GM12891 (cell line): ENCODE measurements at regions not wholly inside any gene's neighbourhood (a gene's known extent, or its start where the extent isn't known, plus 50 kb on each side); places are given as distances from the start of the nearest gene placed in this dataset.

Source experiments
- DNase-seq: peaks from one replicate; pipeline ENCODE4 v3.0.0; 2011; ENCODE audit warnings: low spot score; ENCODE audit not compliant: insufficient read length
- FAIRE-seq: peaks from 2 replicates; lab custom pipeline; 2011; peaks lifted over from hg19 to GRCh38; lab: Jason Lieb, UNC
- PAX5 ChIP-seq: IDR thresholded peaks from 2 replicates; pipeline ENCODE4 v1.6.1; 2011; ENCODE audit warnings: low read length, moderate library complexity, mild to moderate bottlenecking; ENCODE audit not compliant: insufficient read depth, severe bottlenecking
- POLR2A ChIP-seq: IDR thresholded peaks from 2 replicates; pipeline ENCODE4 v1.6.1; 2011; ENCODE audit warnings: low read depth, low read length, control low read depth
- POLR2AphosphoS5 ChIP-seq: IDR thresholded peaks from 2 replicates; pipeline ENCODE4 v1.6.1; 2011; ENCODE audit warnings: low read depth, low read length, control low read depth
- POU2F2 ChIP-seq: IDR thresholded peaks from 2 replicates; pipeline ENCODE4 v1.6.1; 2011; ENCODE audit warnings: low read depth, mild to moderate bottlenecking, control low read depth, low read length, moderate library complexity
- SPI1 ChIP-seq: IDR thresholded peaks from 2 replicates; pipeline ENCODE4 v1.6.1; 2011; ENCODE audit warnings: low read depth, low read length, control low read depth
- TAF1 ChIP-seq: IDR thresholded peaks from 2 replicates; pipeline ENCODE4 v1.6.1; 2011; ENCODE audit warnings: low read depth, low read length, control low read depth

DNA sequence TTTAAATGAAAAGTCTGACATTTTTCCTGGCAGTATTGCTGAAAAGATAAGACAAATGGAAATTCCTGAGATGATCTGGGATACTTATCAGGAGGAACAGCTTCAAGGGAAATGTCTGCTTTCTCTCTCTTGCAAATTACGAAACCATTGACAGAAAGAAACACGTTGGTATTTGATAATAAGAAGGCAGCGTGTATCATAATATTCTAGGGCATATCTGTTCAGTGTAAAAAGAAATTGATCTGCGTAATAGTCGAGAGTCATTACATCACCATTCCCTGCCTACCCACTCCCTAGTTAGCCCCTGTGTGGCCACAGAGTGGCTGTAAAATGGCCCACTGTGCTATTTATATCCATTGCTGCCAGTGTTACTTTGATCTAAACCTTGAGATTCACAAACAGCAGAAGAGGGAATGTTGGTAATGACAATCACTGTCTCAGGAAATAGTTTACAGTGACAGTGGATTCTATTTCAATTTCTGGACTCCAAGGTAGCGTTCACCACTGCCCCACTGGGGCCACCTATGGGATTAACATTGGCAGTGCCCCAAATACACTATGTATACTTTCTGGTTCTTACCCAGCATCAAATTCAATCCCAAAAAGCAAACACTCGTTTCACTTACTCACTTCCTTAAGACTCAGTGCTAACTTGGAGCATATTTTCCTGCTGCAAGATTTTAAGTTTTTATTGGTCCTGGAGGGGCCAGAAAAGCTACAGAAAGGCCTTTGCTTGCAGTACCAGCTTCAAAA, 133.4 kb upstream of the GAS1 start:
- TF ChIP-seq POLR2A (no peak), SPI1 (no peak), POLR2AphosphoS5 (no peak), POU2F2 (no peak), PAX5 (no peak), TAF1 (no peak)
- DNase-seq: no peak
- no peak for FAIRE-seq

DNA sequence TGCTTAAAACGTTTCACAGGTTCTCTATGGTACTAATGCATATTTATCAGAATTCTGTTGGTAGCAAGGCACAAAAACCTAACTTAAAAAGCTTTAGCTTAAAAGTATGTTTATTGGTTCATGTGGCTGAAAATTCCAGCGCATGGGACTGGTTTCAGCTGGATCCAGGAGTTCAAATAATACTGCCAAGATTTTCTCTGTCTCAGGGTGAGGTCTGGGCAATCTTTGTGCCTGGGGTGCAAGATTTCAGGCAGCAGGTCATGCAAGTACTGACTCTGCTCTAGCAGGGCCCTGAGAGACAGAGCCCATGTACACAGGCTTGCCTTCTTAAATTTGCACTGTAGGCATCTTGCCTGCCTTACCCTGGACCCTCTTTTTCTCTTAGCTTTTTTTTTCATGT, 134.2 kb upstream of the GAS1 start:
- no peak for DNase-seq
- no peak for FAIRE-seq
- no peak for TF ChIP-seq POLR2AphosphoS5
- no peak for TF ChIP-seq PAX5
- TF ChIP-seq SPI1: no peak
- TF ChIP-seq POU2F2: no peak
- no peak for TF ChIP-seq TAF1
- TF ChIP-seq POLR2A: no peak

DNA sequence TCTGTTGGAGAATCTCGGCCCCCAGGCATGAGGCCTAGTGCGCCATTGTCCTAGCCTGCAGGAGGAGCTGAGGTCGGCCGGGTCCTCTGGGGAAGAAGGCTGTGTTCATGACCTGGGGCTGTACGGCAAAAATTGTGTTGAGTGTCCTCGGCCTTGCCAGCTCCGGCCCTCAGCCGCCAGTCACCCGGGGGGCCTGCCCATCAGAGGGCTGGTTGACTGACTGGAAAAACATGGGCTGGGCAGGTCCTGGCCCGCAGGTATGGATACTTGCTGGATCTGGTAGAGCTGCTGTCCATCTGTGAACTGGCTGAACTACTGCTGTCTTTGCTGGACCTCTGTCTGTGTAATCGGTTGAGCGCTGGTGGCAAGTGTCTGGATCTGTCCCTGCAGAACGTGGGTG, 136.7 kb upstream of the GAS1 start:
- no peak for TF ChIP-seq PAX5
- no peak for TF ChIP-seq POLR2AphosphoS5
- no peak for TF ChIP-seq SPI1
- TF ChIP-seq TAF1: no peak
- no peak for TF ChIP-seq POLR2A
- TF ChIP-seq POU2F2: no peak
- DNase-seq: no peak
- no peak for FAIRE-seq

DNA sequence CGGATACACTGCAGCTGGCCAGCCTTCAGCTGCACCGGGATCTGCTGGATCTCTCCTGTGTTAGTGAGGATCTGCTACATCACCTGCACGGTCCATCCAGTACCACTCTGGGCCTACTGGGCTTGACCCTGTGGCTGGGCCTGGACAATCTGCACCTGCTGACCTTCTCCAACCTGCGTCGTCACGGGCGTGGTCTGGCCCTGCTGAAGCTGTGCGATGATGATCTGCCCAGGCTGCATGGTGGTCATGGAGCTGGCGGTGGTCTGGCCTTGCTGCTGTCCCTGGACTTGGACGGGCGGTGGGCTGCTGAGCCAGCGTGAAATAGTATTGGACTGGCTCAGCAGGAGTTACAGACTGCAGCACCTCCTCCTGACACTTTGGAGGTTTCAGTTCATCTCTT, 137.1 kb upstream of the GAS1 start:
- TF ChIP-seq POLR2A (no peak), SPI1 (no peak), POLR2AphosphoS5 (no peak)
- FAIRE-seq: no peak
- no peak for DNase-seq

DNA sequence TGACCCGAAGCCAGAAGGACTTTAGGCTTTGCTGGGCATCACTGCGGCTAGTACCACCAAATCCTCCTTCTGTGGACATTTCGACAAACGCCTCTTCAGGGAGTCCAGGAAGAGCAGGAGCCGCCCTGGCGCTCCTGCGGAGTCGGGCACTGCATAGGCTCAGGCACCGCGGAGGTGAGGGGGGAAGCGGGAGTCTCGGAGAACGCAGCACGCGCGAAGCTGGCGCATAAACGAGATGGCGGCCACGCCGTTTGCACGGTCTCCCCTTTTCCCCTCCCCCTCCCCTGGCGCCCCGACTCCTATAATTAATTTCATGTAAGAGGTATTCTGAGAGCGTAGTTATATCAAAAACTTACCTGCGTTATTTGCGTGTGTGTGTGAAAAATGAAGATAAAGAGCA, 137.8 kb upstream of the GAS1 start:
- TF ChIP-seq POLR2A (no peak), POU2F2 (no peak), PAX5 (no peak)
- FAIRE-seq: no peak
- DNase-seq: no peak

DNA sequence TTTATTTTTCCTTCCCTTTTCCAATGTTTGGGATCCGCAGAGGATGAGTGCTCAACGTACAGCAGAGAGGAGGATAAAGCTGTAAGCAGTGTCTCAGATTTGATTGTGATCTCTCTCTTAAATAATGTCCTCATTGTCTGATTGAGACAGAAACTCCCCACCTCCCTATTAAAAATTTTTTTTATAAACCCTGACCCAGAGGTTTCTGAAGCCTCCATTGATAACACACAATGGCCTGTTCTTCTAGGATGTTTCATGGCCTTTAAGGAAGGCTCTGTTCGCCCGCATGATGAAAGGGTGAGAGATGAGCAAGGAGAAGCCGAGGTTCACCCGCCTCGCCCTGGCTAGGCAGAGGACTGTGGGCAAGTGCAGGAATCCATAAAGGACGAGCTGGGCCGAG, 138.2 kb upstream of the GAS1 start:
- FAIRE-seq: no peak
- TF ChIP-seq POLR2AphosphoS5 (no peak), POU2F2 (no peak), POLR2A (no peak), TAF1 (no peak), SPI1 (no peak), PAX5 (no peak)
- no peak for DNase-seq

DNA sequence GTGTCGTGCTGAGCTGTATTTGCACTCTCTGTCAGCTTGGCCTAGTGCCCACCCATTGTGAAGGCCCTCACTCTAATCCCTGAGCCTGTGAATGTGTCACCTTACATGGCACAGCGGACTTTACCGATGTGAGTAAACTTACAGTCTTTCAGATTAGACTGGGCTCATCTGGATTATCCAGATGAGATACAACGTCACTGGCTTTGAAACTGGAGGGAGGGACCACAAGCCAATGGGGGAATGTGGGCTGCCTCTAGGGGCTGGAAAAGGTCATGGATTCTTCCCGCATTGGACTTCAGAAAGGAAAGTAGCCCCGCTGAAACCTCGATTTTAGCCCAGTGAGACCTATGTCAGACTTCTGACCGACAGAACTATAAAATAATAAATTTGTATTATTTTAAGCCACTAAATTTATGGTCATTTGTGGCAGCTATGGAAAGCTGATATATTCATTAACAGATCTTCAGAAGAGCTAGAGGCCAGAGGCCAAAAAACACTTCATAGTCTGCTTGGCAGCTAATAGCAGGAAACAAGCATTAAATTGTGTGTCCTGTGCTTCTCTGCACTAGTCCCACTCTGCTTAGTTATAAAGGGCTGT, 139.0 kb upstream of the GAS1 start:
- TF ChIP-seq TAF1 (no peak), SPI1 (no peak), PAX5 (no peak), POLR2AphosphoS5 (no peak), POLR2A (no peak), POU2F2 (no peak)
- DNase-seq (no peak), FAIRE-seq (no peak)

DNA sequence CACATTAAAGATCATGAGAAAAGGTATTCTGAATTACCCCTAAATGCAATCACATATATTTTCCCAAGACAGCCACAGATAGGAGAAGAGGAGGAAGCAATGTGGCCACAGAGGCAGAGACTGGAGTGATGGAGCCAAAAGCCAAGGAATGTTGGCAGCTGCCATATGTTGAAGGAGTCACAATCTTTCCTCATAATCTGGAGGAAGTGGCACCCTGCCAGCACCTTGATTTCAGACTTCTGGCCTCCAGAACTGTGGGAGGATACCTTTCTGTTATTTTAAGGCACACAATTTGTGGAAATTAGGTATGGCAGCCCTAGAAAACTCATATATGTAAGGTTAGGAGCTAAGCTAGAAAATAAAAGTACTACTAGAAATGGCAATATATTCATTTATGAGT, 139.9 kb upstream of the GAS1 start:
- TF ChIP-seq POLR2AphosphoS5 (no peak), TAF1 (no peak), SPI1 (no peak), POLR2A (no peak), PAX5 (no peak), POU2F2 (no peak)
- no peak for FAIRE-seq
- no peak for DNase-seq

DNA sequence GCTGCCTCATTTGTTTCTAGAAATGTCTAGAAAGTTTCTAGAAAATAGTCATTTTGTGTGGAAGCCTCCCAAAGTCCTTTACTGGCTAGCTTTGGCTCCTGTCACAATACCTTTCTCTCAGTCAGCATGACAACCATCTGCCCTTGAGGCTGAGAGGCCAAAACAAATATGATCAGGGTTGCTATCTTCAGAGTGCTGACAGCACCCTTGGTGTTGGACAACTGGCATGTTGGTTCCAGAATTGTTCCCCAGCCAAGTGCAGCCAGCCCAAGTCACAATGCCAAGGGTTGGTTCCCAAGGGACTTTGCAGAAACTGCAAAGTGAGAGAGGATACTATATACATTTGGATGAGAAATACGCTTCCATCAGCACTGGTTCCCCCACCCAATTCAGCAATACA, 140.9 kb upstream of the GAS1 start:
- TF ChIP-seq POLR2AphosphoS5: no peak
- TF ChIP-seq POU2F2: no peak
- no peak for TF ChIP-seq PAX5
- no peak for TF ChIP-seq SPI1
- TF ChIP-seq POLR2A: no peak
- TF ChIP-seq TAF1: no peak
- DNase-seq (no peak), FAIRE-seq (no peak)
